CD4-positive, alpha-beta memory T cell (primary cell): ENCODE measurements at regions not wholly inside any gene's neighbourhood (a gene's known extent, or its start where the extent isn't known, plus 50 kb on each side); places are given as distances from the start of the nearest gene placed in this dataset.
A peak's percentile ranks its signal among the peaks of the same experiment; 100 is the strongest.

ENCODE experiments used
- CTCF ChIA-PET: fragments of 350-600 bp; sonication (Branson Sonifier 250); formaldehyde crosslinking; loops from one replicate; lab custom pipeline; 2021; ENCODE audit warnings: inconsistent platforms; ENCODE audit not compliant: partially characterized antibody; lab: Charles Lee
- POLR2A ChIA-PET: fragments of 350-600 bp; sonication (Branson Sonifier 250); formaldehyde crosslinking; loops from one replicate; lab custom pipeline; 2021; ENCODE audit not compliant: partially characterized antibody; lab: Charles Lee
- DNase-seq, 5 donors: peaks; one replicate each; pipeline versions ENCODE4 v3.0.0 to v3.0.0-alpha.2; 2020 to 2022; ENCODE audit warnings: mixed read lengths in 1 of 5
- H3K27ac ChIP-seq: one replicate; pipeline ENCODE4 v1.7.0; 2013; ENCODE audit warnings: low read depth, low read length
- H3K27me3 ChIP-seq: 2 replicates; pipeline ENCODE4 v1.7.0; 2013; ENCODE audit warnings: mild to moderate bottlenecking, low read length, moderate library complexity; ENCODE audit not compliant: insufficient read depth
- H3K36me3 ChIP-seq: 2 replicates; pipeline ENCODE4 v1.7.0; 2013; ENCODE audit warnings: mild to moderate bottlenecking, low read length, moderate library complexity; ENCODE audit not compliant: insufficient read depth
- H3K4me1 ChIP-seq: 2 replicates; pipeline ENCODE4 v1.7.0; 2013; ENCODE audit warnings: mild to moderate bottlenecking, low read length, moderate library complexity; ENCODE audit not compliant: insufficient read depth
- H3K4me3 ChIP-seq, 2 donors: one replicate each; pipeline ENCODE4 v1.7.0; 2013; ENCODE audit warnings: low read length in 2 of 2, mild to moderate bottlenecking in 1 of 2
- H3K9me3 ChIP-seq, 2 donors: one replicate each; pipeline ENCODE4 v1.7.0; 2013; ENCODE audit warnings: low read length in 2 of 2, control low read depth in 1 of 2; ENCODE audit not compliant: control insufficient read depth in 1 of 2
- H3K27ac Mint-ChIP-seq, 7 donors: one replicate each; pipeline ENCODE4 v1.8.0; 2020 to 2021; ENCODE audit warnings: mixed read lengths in 7 of 7, mild to moderate bottlenecking in 6 of 7, inconsistent platforms in 3 of 7, moderate library complexity in 3 of 7
- H3K27me3 Mint-ChIP-seq, 2 donors: one replicate each; pipeline ENCODE4 v1.8.0; 2020 to 2021; ENCODE audit warnings: mixed read lengths in 2 of 2
- H3K36me3 Mint-ChIP-seq, 2 donors: one replicate each; pipeline ENCODE4 v1.8.0; 2020 to 2021; ENCODE audit warnings: mixed read lengths in 2 of 2, inconsistent platforms in 1 of 2, mild to moderate bottlenecking in 1 of 2
- H3K4me1 Mint-ChIP-seq, 4 donors: one replicate each; pipeline ENCODE4 v1.8.0; 2020 to 2021; ENCODE audit warnings: mixed read lengths in 4 of 4, mild to moderate bottlenecking in 1 of 4
- H3K4me3 Mint-ChIP-seq, 8 donors: one replicate each; pipeline ENCODE4 v1.8.0; 2020 to 2021; ENCODE audit warnings: mixed read lengths in 8 of 8, mild to moderate bottlenecking in 7 of 8, moderate library complexity in 6 of 8, inconsistent platforms in 3 of 8
- H3K9me3 Mint-ChIP-seq, 8 donors: one replicate each; pipeline ENCODE4 v1.8.0; 2020 to 2021; ENCODE audit warnings: mixed read lengths in 8 of 8, mild to moderate bottlenecking in 5 of 8, inconsistent platforms in 3 of 8, moderate library complexity in 1 of 8
- intact Hi-C: fragments of 100-400 bp; cut with micrococcal nuclease; formaldehyde crosslinking; loops from one replicate; pipeline ENCODE4 v1.15.1; 2023

GRCh38 chr12:24222968-24223367, 273.5 kb upstream of the SOX5 start:
- H3K4me3 Mint-ChIP-seq = no peak overlapping the region
- no peaks in the 10 kb centered on the region for H3K4me1 Mint-ChIP-seq
- no peak overlapping the region for H3K4me3 ChIP-seq
- H3K4me1 ChIP-seq = no peaks in the 10 kb centered on the region
- no peaks in the 10 kb centered on the region for H3K36me3 Mint-ChIP-seq
- H3K27ac ChIP-seq = no peak overlapping the region
- H3K9me3 Mint-ChIP-seq = peaks cover 0 to 10% (median 3%) of the 10 kb centered on the region in 8 donors
- intact Hi-C loops = no loop called here
- no peaks in the 10 kb centered on the region for H3K36me3 ChIP-seq
- no peaks in the 10 kb centered on the region for H3K9me3 ChIP-seq
- no peaks in the 10 kb centered on the region for H3K27me3 ChIP-seq
- no peak for DNase-seq
- peaks cover 0 to 1% of the 10 kb centered on the region in 2 donors for H3K27me3 Mint-ChIP-seq
- no peak overlapping the region for H3K27ac Mint-ChIP-seq
- POLR2A ChIA-PET = no interaction called here
- CTCF ChIA-PET = no interaction called here

- H3K4me1 Mint-ChIP-seq = no peaks in the 10 kb centered on the region
- Histone ChIP-seq H3K9me3 (no peaks in the 10 kb centered on the region), H3K36me3 (no peaks in the 10 kb centered on the region), H3K27me3 (no peaks in the 10 kb centered on the region), H3K4me1 (no peaks in the 10 kb centered on the region), H3K4me3 (no peak overlapping the region), H3K27ac (no peak overlapping the region)
- POLR2A ChIA-PET = no interaction called here
- CTCF ChIA-PET = no interaction called here
- no peaks in the 10 kb centered on the region for H3K27me3 Mint-ChIP-seq
- H3K9me3 Mint-ChIP-seq = peaks cover 0 to 4% (median under 1%) of the 10 kb centered on the region in 8 donors
- intact Hi-C loops = no loop called here
- H3K4me3 Mint-ChIP-seq = no peak overlapping the region
- H3K36me3 Mint-ChIP-seq = no peaks in the 10 kb centered on the region
- no peak overlapping the region for H3K27ac Mint-ChIP-seq
- no peak for DNase-seq
Observed at GRCh38 chr12:24212496-24212895, 263.0 kb upstream of the SOX5 start.

DNA sequence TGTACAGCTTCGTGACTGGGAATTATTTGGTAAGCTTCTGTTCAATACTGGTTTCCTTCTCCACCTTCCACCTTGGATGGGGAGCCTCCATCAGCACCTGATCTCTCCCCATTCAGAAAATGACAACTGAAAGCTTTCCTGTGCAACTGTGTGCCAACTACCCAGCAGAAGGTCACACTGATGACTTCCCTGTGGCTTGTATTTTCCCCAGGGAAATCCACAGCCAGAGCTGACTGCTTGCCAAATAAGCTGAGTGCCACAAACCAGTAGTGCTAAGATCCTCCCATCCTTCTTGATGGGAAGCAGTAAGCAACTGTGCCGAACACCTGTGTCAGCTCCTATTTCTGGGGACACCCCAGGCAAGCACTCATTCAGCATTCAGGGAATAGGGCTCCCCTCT, 257.2 kb upstream of the SOX5 start:
- no peaks in the 10 kb centered on the region for H3K36me3 Mint-ChIP-seq
- DNase-seq = peak in 1 of 5 donors; percentile 28
- no peak overlapping the region for H3K4me3 Mint-ChIP-seq
- H3K27me3 Mint-ChIP-seq = no peaks in the 10 kb centered on the region
- H3K9me3 Mint-ChIP-seq = peaks cover 0 to 8% (median 0%) of the 10 kb centered on the region in 8 donors
- ChIA-PET POLR2A (no interaction called here), CTCF (no interaction called here)
- intact Hi-C loops = no loop called here
- Histone ChIP-seq H3K4me1 (no peaks in the 10 kb centered on the region), H3K27me3 (no peaks in the 10 kb centered on the region), H3K4me3 (no peak overlapping the region), H3K9me3 (no peaks in the 10 kb centered on the region), H3K36me3 (no peaks in the 10 kb centered on the region), H3K27ac (no peak overlapping the region)
- no peak overlapping the region for H3K27ac Mint-ChIP-seq
- no peaks in the 10 kb centered on the region for H3K4me1 Mint-ChIP-seq

DNA sequence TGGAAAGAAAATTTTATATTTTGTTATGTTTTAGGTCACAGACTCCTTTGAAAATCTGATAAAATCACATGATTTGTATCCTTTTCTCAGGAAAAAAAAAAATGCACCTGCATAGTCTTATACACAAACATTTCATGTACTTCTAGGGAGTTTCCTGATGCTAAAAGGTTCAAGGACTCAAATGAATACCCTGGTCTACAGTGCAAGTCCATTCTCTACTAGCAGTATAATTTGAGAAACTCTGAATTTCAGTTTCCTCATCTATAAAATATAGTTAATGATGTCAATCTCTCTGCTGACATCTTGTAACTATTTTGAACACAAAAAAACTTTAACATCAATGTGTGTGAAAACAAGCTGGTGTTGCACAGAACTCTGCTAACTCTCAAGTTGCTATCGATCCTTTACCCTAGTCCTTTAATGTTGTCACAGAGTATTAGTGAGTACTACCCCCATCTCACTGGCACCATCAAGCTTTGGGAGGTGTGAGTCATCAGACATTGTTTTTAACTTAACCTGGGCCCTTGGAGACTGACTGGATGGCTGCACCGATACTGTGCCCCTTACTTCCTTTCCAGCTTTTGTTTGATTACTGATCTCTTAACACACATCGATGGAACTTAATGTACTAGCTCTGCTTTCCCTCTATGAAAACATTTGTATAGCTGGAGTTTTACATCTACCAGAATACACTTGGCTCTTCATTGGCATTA, 251.9 kb upstream of the SOX5 start:
- Mint-ChIP-seq H3K4me1 (no peaks in the 10 kb centered on the region), H3K4me3 (no peak overlapping the region), H3K9me3 (peaks cover 0 to 8% (median 0%) of the 10 kb centered on the region in 8 donors), H3K27ac (no peak overlapping the region), H3K36me3 (no peaks in the 10 kb centered on the region), H3K27me3 (no peaks in the 10 kb centered on the region)
- Histone ChIP-seq H3K4me1 (no peaks in the 10 kb centered on the region), H3K4me3 (no peak overlapping the region), H3K27ac (no peak overlapping the region), H3K27me3 (no peaks in the 10 kb centered on the region), H3K36me3 (no peaks in the 10 kb centered on the region), H3K9me3 (no peaks in the 10 kb centered on the region)
- intact Hi-C loops = no loop called here
- no peak for DNase-seq
- ChIA-PET POLR2A (no interaction called here), CTCF (no interaction called here)

DNA sequence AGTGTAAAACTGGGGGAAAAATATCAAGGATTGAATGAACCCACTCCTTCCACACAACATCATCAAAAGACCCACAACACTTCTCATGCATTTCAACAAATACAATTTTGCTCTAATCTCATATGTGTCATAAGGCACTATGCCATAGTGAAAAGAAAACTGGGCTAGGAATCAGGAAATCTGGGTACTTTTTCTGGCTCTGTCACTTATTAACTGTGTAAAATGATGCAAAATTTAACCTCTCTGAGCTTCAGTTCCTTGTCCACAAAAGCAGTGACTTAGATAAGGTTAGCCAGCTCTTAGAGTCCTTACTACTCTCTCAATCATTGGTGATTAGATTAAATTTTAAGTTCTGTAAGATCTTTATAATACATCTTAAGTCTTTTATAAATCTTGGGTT, 250.5 kb upstream of the SOX5 start:
- Mint-ChIP-seq H3K9me3 (peaks cover 0 to 5% (median 0%) of the 10 kb centered on the region in 8 donors), H3K4me3 (no peak overlapping the region), H3K27me3 (no peaks in the 10 kb centered on the region), H3K27ac (no peak overlapping the region), H3K4me1 (no peaks in the 10 kb centered on the region), H3K36me3 (no peaks in the 10 kb centered on the region)
- no peaks in the 10 kb centered on the region for H3K27me3 ChIP-seq
- no peak for DNase-seq
- H3K4me3 ChIP-seq = no peak overlapping the region
- H3K9me3 ChIP-seq = no peaks in the 10 kb centered on the region
- intact Hi-C loops = no loop called here
- ChIA-PET CTCF (no interaction called here), POLR2A (no interaction called here)
- no peaks in the 10 kb centered on the region for H3K4me1 ChIP-seq
- H3K27ac ChIP-seq = no peak overlapping the region
- H3K36me3 ChIP-seq = no peaks in the 10 kb centered on the region

- H3K9me3 ChIP-seq = no peaks in the 10 kb centered on the region
- H3K4me3 ChIP-seq = no peak overlapping the region
- H3K4me1 ChIP-seq = no peaks in the 10 kb centered on the region
- H3K36me3 ChIP-seq = no peaks in the 10 kb centered on the region
- H3K9me3 Mint-ChIP-seq = peaks cover 0 to 3% (median 0%) of the 10 kb centered on the region in 8 donors
- no peak overlapping the region for H3K27ac Mint-ChIP-seq
- no peak overlapping the region for H3K27ac ChIP-seq
- no peaks in the 10 kb centered on the region for H3K27me3 ChIP-seq
- H3K4me1 Mint-ChIP-seq = no peaks in the 10 kb centered on the region
- no peaks in the 10 kb centered on the region for H3K36me3 Mint-ChIP-seq
- DNase-seq = no peak
- CTCF ChIA-PET = no interaction called here
- POLR2A ChIA-PET = no interaction called here
- intact Hi-C loops = no loop called here
- H3K4me3 Mint-ChIP-seq = no peak overlapping the region
- no peaks in the 10 kb centered on the region for H3K27me3 Mint-ChIP-seq
Observed at GRCh38 chr12:24198936-24199671, 249.6 kb upstream of the SOX5 start.

DNA sequence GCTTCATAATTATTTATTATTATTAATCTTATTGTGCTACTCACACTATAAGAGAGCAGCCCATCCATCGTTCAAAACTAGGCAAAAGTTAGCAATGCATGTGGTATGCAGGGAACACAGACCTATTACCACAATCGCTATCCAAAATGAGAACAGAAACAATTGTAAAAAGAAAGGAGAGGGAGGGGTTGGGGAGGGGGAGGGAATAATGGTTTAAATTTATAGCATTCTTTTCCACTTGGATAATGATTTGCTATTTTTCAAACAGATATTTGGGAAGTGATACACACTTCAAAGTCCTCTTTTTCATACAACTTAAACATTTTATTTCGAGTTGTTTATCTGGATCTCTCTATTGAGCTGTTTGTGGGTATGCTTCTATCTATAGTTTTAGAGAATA, 248.6 kb upstream of the SOX5 start:
- Histone ChIP-seq H3K9me3 (no peaks in the 10 kb centered on the region), H3K27me3 (no peaks in the 10 kb centered on the region), H3K27ac (no peak overlapping the region), H3K4me1 (no peaks in the 10 kb centered on the region), H3K36me3 (no peaks in the 10 kb centered on the region), H3K4me3 (no peak overlapping the region)
- ChIA-PET POLR2A (no interaction called here), CTCF (no interaction called here)
- Mint-ChIP-seq H3K4me1 (no peaks in the 10 kb centered on the region), H3K9me3 (no peaks in the 10 kb centered on the region), H3K27ac (no peak overlapping the region), H3K4me3 (no peak overlapping the region), H3K36me3 (no peaks in the 10 kb centered on the region), H3K27me3 (no peaks in the 10 kb centered on the region)
- DNase-seq = no peak
- intact Hi-C loops = no loop called here
